NCI-H2029 (cell line): ENCODE measurements at regions not wholly inside any gene's neighbourhood (a gene's known extent, or its start where the extent isn't known, plus 50 kb on each side); places are given as distances from the start of the nearest gene placed in this dataset.

Experiments
- DNase-seq: peaks from one replicate; lab custom pipeline; 2025; lab: John Stamatoyannopoulos, UW

DNA sequence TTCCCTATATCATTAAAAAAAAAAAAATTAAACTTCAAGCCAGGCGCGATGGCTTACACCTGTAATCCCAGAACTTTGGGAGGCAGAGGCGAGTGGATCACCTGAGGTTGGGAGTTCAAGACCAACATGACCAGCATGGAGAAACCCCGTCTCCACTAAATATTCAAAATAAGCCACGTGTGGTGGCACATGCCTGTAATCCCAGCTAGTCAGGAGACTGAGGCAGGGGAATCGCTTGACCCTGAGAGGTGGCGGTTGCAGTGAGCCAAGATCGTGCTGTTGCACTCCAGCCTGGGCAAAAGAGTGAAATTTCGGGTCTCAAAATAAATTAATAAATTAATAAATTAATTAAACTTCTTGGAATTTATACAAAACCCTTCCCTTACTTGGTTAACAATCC lies 358.6 kb upstream of the CDH9 start:
- DNase-seq, result no peak

DNA sequence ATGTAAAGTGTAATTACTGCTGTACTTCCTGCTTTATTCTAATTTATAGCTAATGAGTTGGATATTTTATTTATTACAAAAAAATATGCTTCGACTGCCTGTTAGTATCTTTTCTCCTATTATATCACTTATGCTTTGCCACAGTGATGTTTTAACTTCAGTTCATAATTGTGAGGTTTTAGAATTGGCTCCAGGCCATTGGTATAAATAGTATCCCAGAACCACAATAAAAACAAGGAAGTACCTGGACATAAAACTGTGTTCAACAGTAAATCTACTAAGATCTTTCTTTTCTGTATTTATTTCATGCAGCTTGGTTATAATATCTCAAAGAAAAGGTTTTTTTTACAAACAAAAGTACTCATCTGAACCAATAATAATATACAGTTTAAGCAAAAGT lies 354.3 kb upstream of the CDH9 start:
- no peak for DNase-seq

DNA sequence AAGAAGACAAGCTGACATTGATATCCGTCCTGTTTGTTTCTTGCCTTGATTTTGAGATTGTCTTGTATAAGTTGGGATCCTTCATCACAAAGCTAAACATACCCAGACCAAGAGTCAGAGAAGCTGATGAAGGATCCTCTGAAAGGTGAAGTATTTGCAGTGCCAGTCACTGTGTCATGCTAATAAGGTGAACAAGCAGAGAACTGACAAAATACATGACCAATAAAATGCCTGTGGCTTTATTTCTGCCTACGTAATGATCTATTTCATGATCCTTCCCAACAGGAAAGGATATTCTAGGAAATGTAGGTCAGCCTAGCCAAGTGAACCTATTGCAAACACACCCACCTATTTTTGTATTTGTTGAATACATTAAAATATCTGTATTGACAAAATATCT lies 351.3 kb upstream of the CDH9 start:
- no peak for DNase-seq

DNA sequence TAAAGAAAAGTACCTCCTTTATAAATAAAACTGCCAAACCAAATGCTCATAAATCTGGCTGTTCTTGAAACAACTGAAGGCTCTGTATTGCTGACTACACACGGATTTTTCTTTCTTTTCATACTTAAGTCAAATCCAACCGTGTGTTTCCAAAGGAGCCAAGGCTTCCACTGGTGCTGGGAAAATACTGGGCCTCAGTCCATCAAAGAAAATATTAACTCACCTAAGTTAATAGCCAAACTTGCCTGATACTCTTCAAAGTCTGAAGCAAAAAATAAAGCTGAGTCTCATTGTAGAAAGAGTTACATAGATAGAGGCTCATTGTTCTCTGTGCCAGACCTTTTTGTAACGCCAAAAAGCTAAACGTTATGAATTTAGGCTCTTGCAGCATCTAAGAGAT lies 350.4 kb upstream of the CDH9 start:
- no peak for DNase-seq

DNA sequence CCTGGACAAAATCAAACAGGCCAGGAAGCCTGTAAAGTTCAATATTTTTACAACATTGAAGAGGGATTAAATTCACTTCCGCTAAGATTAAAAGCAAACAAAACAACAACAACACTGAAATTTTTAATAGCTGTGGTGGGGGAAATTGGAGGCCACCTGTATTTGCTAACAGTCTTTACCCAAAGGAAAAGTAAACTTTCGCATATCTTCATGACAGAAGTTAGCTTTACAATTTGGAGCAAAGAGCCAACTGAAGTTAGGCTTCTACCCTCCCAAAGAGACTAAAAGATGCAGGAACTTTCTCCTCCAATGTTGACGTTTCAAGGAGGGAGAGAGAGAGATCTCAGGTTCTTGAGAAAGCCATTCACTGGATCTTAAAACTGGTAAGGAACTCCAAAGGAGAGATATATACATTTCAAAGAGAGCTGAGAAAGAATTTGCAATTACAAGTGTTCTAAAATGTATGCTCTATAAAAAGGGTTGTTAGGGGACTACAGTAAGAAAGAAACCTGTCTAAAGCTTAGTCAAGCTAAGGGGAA lies 349.2 kb upstream of the CDH9 start:
- no peak for DNase-seq

DNA sequence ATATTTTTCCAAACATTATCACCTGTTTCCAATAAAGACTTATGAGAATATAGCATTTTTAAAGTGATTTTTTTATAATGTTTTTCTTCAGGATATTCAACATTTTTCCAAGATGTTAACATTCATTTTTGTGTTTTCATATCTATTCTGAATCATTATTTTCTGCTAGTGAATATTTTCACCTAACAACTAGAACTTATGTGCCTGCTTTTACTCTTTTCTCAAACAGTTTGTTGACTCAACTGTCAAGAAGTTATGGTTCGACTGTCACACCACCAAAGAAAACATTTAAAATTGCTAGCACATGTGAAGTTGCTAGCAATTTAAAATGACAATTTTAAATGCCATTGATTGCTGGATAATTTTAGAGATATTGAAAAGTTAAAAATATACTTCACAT lies 343.3 kb upstream of the CDH9 start:
- no peak for DNase-seq

DNA sequence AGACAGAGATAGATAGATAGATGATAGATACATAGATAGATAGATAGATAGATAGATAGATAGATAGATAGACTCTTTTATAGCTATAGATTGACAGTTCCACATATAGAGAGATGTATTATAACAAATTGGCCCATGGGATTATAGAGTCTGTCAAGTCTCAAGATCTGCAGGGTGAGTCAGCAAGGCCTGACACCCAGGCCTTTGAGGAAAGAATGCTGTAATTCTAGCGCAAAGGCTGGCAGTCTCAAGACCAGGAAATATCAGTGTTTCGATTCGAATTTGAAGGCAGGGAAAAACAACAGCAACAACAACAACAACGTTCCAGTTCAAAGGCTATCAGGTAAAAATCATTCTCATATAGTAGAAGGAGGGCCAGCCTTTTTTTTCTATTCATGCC lies 339.2 kb upstream of the CDH9 start:
- DNase-seq, result no peak

DNA sequence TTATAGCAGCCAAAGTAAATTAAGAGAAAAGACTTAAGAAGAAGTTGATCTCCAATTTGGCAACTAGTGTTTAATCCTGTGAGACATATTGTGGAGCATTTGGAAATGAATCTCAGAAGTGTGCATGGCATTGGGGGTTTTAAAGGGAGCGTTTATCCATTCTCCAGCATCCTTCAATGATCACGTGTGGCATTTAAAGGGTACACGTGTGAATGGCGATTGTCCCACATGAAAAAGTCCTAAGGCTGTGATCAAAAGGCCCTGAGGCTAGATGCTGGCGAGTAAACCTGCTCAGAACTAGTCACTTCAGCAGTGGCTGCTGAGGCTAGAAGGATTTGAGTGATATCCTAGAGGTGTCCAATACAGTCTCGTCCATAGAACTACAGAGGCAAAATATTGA lies 315.6 kb upstream of the CDH9 start:
- no peak for DNase-seq

DNA sequence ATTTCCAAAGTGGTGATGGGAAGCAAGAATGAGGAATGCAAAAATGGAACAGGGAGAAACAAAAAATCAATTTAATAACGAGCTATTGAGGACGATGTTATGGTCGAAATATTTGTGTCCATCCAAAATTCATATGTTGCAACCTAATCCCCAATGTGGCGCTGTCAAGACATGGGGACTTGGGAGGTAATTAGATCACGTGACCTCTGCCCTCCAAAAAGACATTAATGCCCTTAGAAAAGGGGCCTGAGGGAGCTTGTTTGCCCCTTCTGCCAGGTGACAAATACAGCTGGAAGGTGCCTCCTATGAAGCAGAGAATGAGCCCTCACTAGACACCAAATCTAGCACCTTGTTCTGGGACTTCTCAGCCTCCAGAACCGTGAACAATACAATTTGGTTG lies 315.2 kb upstream of the CDH9 start:
- DNase-seq, result no peak

DNA sequence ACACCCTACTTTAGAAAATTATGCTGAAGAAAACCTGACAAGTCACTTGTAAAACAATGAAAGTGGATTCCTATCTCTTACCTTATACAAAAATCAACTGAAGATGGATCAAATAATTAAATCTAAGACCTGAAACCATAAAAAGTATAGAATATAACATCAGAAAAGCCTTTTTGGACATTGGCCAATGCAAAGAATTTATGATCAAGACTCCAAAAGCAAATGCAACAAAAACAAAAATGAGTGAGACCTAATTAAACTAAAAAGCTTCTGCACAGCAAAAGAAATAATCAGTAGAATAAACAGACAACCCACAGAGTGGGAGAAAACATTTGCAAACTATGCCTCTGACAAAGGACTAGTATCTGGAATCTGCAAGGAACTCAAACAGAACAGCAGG lies 303.0 kb upstream of the CDH9 start:
- DNase-seq, result no peak

DNA sequence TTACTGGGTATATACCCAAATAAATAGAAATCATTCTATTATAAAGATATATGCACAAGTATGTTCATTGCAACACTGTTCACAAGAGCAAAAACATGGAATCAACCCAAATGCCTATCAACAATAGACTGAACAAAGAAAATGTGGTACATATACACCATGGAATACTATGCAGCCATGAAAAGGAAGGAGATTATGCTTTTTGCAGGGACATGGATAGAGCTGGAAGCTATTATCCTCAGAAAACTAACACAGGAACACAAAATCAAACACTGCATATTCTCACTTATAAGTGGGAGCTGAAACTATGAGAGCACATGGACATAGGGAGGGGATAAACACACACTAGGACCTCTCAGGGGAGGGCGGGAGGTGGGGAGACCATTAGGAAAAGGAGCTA lies 298.4 kb upstream of the CDH9 start:
- no peak for DNase-seq

DNA sequence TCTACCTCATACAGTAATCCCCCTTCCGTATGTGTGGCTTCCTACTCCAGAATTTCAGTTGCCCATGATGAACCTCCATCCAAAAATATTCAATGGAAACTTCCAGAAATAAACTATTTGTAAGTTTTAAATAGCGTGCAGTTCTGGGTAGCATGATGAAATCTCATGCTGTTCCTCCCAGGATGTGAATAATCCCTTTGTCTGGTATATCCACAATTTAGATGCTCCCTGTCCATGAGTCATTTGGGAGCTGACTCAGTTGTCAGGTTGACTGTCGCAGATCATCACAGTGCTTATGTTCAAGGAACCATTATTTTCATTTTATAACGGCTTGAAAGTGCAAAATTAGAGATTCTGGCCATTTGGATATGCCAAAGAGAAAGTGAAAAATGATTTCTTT lies 290.1 kb upstream of the CDH9 start:
- no peak for DNase-seq

DNA sequence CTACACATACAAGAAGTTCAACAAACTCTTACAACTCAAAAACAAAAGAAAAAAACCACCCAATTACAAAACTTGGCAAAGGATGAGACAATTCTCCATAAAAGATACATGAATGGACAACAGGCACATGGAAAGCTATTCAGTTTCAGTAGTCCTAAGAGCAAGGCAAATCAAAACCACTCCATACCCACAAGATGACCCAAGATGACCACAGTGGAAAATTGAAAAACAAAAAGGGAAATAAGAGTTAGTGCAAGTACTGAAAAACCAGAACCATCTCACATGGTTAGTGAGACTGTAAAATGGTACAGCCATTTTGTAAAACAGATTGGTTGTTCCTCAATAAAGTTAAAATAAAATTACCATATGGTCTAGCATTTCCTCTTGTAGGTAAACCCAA lies 287.1 kb upstream of the CDH9 start:
- no peak for DNase-seq

DNA sequence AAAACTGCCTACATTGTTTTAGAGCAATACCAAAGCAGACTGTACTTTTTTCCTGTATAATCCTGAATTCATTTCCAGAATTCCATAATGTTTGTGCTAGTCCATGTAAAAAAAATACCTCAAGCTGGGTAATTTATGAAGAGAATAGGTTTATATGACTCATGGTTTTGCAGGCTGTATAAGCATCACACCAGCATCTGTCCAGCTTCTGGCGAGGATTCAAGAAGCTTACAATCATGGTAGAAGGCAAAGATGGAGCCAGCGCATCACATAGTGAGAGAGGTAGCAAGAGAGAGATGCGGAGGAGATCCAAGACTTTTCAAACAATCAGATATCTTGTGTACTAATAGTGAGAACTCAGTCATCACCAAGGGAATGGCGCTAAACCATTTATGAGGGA lies 280.3 kb upstream of the CDH9 start:
- no peak for DNase-seq

DNA sequence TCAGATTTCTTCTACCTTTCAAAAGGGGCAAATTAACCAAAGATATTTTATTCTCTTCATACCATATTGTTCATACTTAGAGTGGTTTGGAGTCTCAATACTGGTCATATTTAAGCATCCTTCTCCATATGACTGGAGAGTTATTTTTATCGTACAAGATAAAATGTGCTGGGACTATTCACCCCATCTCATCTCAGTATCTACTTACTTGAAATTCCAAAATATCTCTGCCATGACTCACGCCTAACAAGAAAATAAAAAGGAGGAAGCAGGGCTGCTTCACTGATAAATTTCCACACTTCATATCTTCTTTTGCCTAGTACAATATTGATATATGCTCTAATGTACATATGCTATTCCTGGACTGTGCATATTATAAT lies 277.9 kb upstream of the CDH9 start:
- DNase-seq, result no peak

DNA sequence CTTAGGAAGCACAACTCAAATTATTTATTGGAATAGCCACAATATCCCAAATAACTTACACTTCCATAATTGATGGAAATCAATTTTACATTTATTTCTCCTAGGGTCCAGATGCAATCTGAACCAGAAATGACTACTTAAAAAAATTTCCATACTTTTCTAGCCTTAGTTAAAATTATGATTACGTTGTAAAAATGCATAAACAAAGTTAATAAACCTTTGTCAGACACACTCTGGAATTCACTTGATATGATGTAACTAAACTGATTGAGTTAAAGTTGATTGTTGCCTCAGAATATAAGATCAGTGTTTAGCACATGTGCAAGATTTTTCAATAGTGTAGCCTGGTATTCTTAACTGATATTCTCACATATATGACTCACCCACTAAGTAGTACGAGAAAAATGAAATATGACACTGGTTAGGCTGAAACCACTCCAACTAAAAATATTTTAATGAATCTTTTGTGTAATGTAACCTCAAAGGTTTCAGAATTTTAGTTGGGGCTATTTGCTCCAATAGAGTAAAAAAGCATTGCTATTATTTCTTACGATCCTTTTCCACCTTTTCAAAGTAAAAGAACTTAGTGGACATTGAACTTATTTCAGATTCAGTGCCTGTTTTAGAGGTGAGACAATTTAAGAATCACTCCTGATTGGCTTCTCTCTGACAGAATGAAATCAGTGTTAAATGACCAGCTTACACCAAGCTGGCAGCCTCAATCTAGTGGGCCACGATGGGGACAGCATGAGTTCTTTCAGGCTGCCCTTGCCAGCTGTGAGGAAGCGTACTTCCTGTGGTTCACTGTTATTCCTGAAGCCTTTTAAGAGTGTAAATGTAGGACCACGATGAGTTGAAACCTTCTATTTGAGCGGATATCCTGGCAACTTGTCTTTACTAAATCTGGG lies 277.2 kb upstream of the CDH9 start:
- no peak for DNase-seq

DNA sequence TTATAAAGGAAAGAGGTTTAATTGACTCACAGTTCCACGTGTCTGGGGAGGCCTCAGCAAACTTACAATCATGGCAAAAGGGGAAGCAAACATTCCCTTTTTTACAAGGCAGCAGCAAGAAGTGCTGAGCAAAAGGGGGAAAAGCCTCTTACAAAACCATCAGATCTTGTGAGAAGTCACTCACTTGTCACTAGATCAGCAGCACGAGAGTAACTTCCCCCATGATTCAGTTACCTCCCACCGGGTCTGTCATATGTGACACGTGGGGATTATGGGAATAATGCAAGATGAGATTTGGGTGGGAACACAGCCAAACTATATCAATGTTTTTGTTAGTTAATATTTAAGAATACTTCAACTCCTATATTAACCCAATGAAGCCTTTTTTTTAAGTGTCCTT lies 275.2 kb upstream of the CDH9 start:
- no peak for DNase-seq

DNA sequence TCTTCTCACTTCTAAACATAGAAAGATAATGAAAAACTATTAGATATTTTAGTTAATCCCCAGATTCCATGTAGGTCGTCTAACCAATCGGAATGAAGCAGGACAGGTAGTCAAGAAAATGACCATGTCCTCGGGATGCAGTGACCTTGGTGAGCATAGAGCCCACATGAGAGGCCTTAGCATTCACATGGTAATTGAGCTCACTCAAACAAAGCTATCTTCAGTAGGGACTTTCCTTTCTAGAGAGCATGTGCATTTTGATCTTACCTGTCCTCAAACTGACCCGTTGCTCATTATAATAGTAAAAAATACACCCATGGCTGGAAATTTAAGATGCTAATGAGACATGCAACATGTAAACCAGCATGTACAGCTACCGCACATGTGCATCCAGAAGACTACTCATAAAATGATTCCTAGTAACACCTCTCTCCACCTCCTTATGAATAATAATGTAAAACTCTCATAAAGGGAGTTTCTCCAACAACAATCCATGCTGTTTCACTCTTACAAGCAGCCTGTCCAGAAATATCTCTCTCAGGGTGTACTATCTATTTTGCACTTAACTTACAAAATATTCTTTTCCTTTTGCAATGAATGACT lies 274.0 kb upstream of the CDH9 start:
- no peak for DNase-seq

DNA sequence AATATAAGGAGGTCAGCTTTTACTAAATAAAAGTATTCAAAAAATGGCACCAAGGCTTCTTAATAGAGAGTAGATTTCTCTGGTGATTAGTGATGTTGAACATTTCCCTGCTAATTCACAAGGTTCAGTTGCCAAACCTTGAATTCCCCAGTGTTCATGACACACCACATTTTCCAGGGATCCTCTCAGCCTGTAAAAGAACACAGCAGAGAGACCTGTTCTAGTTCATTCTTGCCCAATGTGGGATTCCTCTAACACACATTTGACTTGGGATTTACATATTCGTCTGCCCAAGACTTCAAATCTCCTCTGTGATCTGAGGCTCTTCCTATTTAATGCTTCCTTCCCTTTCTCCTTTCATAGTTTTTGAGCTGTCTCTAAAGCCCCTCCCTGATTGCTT lies 273.2 kb upstream of the CDH9 start:
- no peak for DNase-seq

DNA sequence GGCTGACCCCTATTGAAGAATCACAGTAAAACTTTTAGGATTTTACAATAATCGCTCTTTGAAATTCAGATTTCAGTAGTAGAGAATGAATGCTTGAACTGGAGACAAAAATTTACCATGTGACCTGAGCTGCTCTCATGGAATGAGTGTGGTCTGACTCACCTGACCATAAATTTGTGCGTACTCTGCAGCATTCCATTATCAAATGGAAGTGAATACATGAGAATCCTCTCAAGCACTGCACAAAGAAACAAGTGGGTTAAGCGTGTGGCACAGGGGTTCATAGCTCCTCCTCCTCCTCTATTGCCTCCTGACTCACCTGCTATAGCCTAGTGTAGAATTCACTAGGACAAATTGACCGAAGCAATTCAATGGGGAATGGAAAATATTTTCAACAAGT lies 269.8 kb upstream of the CDH9 start:
- no peak for DNase-seq

DNA sequence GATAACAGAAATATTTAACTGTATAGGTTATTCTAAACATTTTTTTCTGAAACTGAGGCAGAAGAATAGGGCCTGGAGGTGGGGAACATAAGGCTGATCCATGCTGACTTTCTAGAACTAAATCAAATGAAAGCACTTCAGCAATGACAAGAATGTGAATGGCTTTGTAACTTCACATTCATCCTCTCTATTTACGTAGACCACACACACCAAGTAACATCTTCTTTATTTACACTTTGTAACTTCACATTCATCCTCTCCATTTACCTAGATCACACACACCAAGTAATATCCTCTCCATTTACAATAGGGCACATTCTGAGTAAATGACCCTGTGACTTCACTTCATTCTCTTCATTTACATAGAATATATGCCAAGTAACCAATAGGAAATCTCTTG lies 251.8 kb upstream of the CDH9 start:
- no peak for DNase-seq

DNA sequence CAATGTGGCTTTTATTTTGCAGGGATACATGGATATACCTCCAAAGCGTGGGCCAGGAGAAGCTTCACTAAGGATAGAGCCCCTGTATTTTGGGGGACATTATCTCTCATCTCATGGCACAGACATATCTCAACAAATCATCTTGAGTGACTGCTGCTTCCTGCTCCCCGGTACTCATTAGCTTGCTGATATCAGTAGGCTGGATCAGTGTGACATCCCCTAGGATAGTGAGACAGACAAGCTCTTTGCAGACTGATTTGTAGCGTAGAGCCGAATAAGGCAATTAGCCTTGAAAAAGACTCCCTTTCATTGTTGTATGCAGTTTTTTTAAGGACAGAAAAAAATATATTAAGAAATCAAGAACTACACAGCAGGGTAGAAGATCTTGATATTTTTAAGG lies 237.7 kb upstream of the CDH9 start:
- no peak for DNase-seq

DNA sequence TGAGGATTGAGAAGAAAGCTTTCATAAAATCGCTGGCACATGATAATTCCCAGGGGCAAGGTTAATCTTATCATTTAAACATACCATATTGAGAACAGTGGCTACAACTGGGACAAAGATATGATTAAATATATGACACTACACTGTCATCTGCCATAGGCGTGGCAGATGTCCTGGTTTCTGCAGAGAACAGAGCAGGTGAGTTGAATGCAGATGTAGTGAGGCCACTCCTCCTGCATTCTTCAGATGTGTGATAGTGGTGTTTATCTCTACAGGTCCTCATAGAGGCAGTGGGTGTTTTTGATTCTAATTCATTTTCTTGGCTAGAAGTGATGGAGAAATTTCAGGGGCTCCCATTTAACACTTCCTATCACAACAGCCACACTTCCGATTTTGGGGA lies 237.0 kb upstream of the CDH9 start:
- DNase-seq, result no peak

DNA sequence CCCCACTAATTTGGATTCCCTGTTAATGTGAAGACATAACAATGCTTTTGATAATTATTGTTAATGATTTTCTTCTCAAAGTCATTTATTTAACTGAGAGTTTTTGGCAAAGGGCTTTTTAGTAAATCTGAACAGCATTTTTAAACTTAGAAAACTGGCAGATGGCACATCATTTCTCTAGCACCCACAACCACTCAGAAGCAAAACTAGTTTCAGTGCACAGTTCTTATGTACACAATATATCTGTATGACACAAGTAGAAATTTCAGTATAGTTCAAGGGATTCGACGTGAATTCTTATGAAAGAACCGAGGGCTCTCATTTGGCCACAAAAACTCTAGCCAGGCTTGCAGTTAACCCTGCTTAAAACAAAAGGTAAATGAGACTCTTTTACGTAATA lies 231.4 kb upstream of the CDH9 start:
- no peak for DNase-seq
